GM18505 (cell line): ENCODE measurements at regions not wholly inside any gene's neighbourhood (a gene's known extent, or its start where the extent isn't known, plus 50 kb on each side); places are given as distances from the start of the nearest gene placed in this dataset.
A peak's percentile ranks its signal among the peaks of the same experiment; 100 is the strongest.

ENCODE experiments used
- ATAC-seq: cut with Tn5 transposase; IDR thresholded peaks from one replicate; pipeline ENCODE4 v1.9.1; 2021; ENCODE audit not compliant: unreplicated experiment
- POLR2A ChIP-seq: IDR thresholded peaks from 4 replicates; pipeline ENCODE4 v1.6.1; 2011; ENCODE audit warnings: borderline replicate concordance; ENCODE audit not compliant: insufficient read depth, insufficient read length; ENCODE audit errors: extremely low read depth

DNA sequence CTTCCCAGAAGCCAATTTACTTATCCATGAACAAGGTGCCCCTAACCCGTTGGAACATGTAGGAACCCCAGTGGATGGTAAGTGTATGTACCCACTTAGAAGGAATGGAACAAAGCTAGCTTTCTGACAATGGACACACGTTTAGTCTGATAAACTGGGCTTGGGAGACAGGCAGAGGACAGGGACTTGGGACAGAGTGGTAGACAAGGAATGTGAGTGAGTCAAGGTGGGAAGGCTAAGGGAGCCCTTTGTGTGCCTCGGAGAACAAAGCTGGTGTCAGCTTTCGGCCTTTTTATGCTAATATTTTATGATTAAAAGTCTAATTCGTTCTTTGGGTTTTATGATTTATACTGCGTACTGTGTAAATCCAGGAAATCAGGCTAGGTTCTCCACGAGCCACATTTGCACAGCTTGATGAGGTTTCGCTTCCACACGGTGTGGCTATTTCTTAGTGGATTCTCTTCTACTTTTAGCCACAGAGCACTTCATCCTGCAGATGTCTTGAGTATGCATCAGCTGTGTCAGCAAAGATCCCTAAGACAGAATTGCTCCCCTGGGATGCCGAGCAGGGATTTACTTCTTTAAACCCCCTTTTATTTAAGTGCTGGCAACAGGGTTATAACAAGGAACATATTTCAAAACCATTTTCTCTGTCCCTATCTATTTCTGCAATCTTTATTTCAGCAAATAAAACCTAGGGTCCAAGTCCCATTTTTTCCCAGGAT is 258.5 kb downstream of the DLEU7 start:
- no peak for ATAC-seq

DNA sequence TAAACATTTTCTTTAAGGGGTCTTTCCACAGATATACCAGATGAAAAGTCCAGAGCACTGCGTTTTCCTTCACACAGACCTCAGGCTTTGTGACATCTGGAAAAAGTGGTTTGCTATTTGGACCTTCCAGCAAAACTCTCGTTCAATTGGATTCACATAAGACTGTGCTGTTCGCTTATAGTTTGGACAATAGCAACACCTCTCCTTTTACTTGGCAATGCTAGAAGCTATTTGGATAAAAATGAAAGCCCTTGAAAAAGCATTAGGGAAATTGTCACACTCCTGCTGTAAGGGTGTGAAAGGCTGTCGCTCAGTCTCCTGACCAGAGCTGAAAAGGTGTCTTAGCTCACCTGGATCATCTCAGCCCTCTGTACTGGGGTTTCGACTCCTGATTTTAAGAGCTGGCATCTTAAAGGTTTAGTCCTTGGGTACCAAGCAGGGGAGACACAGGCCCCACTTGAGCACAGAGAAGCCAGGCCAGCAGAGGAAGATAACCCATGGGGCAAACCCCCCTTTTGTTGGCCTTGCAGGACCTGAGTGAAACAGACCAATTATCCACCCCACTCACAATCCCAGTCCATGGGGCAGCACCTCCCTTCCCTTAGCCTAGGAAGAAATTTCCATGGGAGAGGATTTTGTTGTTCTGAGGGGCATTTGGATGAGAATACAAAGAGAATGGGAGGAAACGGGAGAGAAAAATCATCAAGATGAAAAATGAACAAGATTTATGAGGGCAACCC is 257.6 kb downstream of the DLEU7 start:
- no peak for TF ChIP-seq POLR2A
- no peak for ATAC-seq

More for the DNA sequence above, 258.5 kb downstream of the DLEU7 start:
- TF ChIP-seq POLR2A: no peak

DNA sequence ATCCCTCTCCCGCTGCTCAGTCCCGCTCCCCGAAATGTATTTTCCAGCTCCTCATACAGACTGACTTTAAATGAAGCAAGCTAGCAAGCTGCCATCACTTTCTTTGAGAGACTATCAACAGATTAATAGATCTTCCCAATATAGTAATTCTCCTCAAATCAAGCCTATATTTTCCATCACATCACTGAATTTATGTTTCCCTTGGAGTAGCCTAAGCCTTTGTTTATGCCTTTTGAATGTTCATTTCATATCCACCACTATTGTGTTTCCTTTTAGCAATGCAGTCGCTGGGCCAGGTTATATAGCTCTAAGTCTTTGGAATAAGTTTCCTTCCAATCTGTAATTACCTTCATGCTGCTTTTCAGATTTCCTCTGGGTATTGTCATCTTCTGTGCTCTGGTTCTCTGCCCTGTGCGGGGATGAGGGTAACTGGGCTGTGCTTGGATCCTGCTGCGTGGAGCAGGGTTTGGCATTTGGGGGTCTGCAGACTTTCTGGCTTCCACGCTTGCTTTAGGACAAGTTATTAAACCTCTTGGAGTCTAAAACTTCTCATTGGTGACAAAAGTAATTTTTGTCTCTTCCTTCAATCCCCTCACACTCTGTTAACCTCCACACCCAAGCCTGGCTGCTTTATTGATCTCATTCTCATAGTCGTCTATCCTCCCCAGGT is 256.9 kb downstream of the DLEU7 start:
- no peak for ATAC-seq
- no peak for TF ChIP-seq POLR2A

DNA sequence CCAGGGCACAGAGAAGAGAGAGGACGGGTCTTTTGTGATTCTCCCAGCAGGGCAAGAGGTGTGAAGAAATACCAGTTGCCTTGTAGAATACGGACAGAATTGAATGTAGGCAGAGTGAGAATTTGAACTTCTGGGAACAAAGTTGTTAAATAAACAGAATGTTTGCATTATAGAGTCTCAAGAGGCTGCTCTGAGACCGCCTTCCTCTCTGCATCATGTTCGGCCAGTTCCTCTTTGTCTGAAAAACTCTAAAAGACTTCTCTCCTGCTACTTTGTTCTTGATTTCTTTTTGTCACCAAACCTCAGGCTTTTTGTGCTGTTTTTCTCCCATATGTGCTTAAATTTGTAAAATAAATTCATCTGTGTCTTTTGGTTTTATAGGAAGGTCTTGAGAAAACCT is 256.4 kb downstream of the DLEU7 start:
- ATAC-seq: no peak
- no peak for TF ChIP-seq POLR2A

DNA sequence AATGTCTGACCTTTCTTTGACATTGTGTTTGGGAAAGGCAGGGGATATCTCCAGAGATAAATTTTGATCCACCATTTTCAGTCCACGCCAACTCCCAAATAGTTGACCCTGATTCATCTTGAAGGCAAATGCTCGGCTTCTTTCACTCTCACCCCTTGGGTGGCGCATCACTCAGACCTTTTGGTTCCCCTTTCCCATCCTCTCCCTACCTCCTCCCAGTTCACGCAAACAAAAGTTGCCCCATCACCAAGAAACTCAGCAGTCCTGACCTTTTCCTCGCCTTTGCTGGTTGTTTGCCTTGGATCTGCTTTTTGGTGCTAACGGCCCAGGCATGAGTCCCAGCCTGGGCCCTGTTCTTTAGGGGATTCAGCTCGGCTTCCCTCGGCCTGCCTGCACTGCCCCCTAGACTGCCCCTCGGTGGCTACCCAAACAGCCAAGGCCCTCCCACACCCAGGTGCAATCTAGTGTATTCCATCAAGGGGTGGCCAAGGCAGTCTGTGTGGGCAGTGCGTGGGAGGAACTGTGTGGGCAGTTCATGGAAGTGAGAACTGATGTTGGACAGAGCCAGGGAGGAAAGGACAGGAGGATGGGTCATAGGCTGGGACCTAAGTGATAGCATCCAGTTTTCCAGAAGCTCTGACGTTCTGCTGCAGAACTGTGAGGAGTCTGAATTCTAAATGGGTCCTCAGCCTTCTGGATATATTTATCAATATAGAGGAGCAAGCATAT is 255.7 kb downstream of the DLEU7 start:
- TF ChIP-seq POLR2A: no peak
- no peak for ATAC-seq

DNA sequence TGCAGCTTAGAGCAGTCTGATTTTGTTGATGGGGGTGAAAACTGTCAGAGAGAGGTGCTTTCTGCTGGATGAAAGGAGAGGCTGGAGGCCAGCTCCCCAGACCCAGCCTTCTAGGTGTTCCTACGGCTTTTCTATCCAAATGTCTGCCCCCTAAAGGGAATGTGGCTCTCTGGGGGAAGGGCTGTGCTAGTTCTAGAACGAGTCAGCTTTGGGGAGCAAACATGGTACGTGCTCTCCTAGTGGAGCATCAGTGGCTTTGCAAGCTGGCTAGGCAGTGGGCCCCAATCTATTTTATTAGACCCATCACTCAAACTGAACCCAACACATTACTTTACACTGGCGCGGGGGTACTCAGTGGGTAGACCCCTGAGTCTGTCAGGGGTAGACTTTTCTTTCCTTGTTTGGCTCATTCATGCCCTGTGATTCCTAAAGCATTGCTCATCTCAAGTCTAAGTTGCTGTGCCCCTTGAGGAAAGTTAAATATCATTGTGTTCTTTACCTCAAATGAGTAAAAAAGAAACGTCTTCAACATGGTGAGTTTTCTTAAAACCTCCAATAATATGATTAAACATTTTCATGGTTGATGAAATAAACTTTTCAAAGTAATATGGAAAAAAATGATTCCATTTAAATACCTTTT is 254.9 kb downstream of the DLEU7 start:
- ATAC-seq: no peak
- no peak for TF ChIP-seq POLR2A

DNA sequence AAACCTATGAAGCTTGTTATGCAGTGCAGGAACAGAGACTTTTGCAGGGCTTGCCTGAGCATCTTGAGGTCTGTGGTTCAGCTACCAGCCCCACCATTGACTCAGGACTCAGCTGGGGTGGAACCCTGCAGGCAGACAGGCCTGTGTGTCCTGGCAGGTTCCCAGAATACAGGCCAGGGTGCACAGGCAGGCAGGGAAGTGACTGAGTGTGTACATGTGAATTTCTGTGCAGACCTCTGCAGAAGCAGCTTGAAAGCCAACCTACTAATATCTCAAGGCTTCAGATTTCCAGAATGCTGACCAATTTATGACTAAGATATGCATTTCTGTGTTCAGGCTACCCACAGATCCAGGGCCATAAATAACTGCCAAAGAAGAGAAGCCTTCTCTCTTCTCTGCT is 254.4 kb downstream of the DLEU7 start:
- ATAC-seq: no peak
- TF ChIP-seq POLR2A: no peak

DNA sequence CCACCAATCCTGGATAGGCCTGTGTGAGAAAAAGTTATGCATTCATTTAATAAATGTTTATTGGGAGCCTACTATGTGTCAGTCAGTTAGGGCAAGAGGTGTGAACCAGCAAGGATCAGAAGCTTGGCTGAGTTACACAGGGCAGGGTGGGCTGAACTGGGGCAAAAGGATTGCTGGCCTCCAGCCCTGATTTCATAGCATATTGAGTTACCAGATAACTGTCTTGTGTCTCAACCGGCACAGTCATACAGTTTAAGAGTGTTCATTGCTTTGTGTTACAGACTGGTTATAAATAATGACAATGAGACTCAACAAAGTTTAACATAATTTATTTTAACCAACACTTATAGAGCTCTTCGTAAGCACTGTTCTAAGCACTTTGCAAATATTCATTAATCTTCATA is 253.8 kb downstream of the DLEU7 start:
- no peak for ATAC-seq
- TF ChIP-seq POLR2A: no peak

DNA sequence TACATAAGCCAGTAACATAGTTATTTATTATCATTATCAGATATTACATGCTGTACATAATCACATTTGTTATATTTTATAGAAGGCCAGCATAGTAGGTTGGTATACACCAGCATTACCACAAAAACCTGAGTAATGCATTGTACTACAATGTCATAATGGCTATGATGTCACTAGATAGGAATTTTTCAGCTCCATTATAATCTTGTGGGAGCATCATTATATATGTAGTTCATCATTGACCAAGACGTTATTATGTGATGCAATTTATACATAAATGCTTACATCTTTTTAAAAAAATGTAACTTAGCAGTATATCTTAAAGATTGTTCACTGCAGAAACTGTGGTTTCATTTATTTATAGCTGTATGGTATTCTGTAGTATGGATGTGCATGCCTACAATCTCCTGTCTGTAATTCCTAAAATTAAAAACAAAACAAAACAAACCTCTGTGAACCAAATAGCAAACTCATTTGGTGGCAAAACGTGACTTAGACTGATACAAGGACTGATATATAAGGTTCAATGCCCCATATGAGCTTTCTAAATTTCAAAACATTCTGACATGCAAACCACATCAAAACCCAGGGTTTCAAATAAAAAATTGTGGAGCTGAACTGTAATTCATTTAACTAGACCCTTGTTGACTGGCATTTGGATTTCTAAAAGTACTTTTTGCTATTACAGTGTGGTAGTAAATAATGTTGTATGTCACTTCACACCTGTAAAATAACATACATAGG is 250.9 kb downstream of the DLEU7 start:
- no peak for ATAC-seq
- no peak for TF ChIP-seq POLR2A

DNA sequence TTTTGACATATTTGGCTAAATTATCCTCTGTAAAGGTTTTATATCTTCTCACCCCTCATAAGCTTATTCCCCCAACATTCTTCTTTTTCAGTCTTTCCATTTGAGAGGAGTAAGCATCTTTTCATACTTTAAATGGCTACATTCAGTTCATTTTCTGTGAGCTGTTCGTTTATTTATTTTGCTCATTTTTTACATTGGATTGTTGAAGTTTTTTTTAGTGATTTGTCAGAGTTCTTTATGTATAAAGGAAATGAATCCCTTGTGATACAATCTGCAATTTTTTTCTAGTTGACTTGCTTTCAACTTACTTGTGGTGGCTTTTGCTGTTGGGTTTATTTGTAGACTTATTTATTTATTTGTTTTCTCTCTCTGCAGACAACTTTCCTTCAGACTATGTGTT is 250.3 kb downstream of the DLEU7 start:
- ATAC-seq: no peak
- no peak for TF ChIP-seq POLR2A

DNA sequence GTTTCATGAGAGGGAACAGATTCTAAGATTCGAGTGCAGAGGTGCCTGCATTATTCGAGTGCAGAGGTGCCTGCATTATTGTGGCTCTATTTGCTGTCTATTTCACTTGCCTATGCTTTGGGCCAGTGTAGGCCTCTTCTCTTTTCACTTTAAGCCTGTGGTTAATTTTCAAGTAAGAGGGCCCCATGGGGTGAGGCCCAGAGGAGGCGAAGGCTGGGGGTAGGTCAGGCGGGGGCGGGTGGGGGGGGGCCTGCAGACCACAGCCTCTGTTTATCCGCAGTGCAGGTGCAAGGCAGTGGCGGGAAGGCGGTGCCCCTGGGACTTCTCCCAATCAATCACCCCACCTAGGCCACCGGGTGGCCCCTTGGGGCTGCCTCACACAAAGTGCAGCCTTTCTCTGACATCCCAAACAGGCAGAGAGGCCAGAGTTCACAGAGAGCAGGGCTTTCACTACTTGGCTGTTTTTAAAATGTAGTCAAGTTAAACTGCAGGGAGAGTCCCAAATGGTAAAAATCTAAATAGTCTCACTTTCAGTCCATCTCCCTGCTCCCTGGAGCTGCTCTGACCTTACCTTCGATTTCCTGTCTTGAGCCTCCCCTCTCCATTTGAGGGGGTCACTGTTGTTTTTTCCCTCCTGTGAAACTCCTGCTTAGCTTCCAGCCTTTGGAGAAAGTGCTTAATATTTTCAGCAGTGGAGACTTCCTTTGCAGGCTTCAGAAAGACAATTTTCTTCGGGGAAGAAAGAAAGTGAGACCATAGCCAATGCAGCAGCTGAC is 249.0 kb downstream of the DLEU7 start:
- TF ChIP-seq POLR2A: no peak
- ATAC-seq: peak; percentile 74
